ENCODE measurements at regions not wholly inside any gene's neighbourhood (a gene's known extent, or its start where the extent isn't known, plus 50 kb on each side); places are given as distances from the start of the nearest gene placed in this dataset.
"Not testable (repeated sequence)": the region's sequence is repeated elsewhere in the genome, so short reads cannot be mapped to it uniquely, and the experiment has no call there.

GRCh38 chr2:125408874-125409538 lies 1247.0 kb upstream of the GYPC start:
- no peak for TF ChIP-seq CTCF (IDR thresholded peaks at IDR 0.05; ENCODE audit: low read depth, low read length, missing control alignments)
- H3K4me3 ChIP-seq (ENCODE audit: low read depth, low read length): no peak overlapping the region
- no peak for DNase-seq (ENCODE audit: low read depth)

GRCh38 chr2:125418483-125418882 lies 1237.5 kb upstream of the GYPC start:
- no peak overlapping the region for H3K4me3 ChIP-seq (ENCODE audit: low read depth, low read length)
- TF ChIP-seq CTCF (IDR thresholded peaks at IDR 0.05; ENCODE audit: low read depth, low read length, missing control alignments): no peak
- DNase-seq (ENCODE audit: low read depth): no peak

- H3K4me3 ChIP-seq (ENCODE audit: low read depth, low read length); DNase-seq (ENCODE audit: low read depth): not testable (repeated sequence)
Observed at GRCh38 chr2:125422198-125422770, 1233.7 kb upstream of the GYPC start.

- no peak for DNase-seq (ENCODE audit: low read depth)
- no peak overlapping the region for H3K4me3 ChIP-seq (ENCODE audit: low read depth, low read length)
- no peak for TF ChIP-seq CTCF (IDR thresholded peaks at IDR 0.05; ENCODE audit: low read depth, low read length, missing control alignments)
Observed at GRCh38 chr2:125424266-125424785, 1231.6 kb upstream of the GYPC start.

GRCh38 chr2:125427721-125428315 lies 1228.1 kb upstream of the GYPC start:
- TF ChIP-seq CTCF (IDR thresholded peaks at IDR 0.05; ENCODE audit: low read depth, low read length, missing control alignments): no peak
- DNase-seq (ENCODE audit: low read depth): no peak
- H3K4me3 ChIP-seq (ENCODE audit: low read depth, low read length): no peak overlapping the region

GRCh38 chr2:125444106-125444505 lies 1211.9 kb upstream of the GYPC start:
- DNase-seq (ENCODE audit: low read depth): no peak
- TF ChIP-seq CTCF (IDR thresholded peaks at IDR 0.05; ENCODE audit: low read depth, low read length, missing control alignments): no peak
- H3K4me3 ChIP-seq (ENCODE audit: low read depth, low read length): no peak overlapping the region

- DNase-seq (ENCODE audit: low read depth): no peak
- no peak for TF ChIP-seq CTCF (IDR thresholded peaks at IDR 0.05; ENCODE audit: low read depth, low read length, missing control alignments)
- no peak overlapping the region for H3K4me3 ChIP-seq (ENCODE audit: low read depth, low read length)
Observed at GRCh38 chr2:125445495-125445894, 1210.5 kb upstream of the GYPC start.
